Activated CD4-positive, alpha-beta T cell treated with anti-CD3 and anti-CD28 coated beads, Interleukin-10, Interleukin-2, amounts not matched to agents 100 ng/mL and 50 ng/mL, durations not matched to agents 16 hours and 8 hours (primary cell): ENCODE measurements at regions not wholly inside any gene's neighbourhood (a gene's known extent, or its start where the extent isn't known, plus 50 kb on each side); places are given as distances from the start of the nearest gene placed in this dataset.

Experiments
- DNase-seq: peaks from one replicate; pipeline ENCODE4 v3.0.0-alpha.2; 2020

DNA sequence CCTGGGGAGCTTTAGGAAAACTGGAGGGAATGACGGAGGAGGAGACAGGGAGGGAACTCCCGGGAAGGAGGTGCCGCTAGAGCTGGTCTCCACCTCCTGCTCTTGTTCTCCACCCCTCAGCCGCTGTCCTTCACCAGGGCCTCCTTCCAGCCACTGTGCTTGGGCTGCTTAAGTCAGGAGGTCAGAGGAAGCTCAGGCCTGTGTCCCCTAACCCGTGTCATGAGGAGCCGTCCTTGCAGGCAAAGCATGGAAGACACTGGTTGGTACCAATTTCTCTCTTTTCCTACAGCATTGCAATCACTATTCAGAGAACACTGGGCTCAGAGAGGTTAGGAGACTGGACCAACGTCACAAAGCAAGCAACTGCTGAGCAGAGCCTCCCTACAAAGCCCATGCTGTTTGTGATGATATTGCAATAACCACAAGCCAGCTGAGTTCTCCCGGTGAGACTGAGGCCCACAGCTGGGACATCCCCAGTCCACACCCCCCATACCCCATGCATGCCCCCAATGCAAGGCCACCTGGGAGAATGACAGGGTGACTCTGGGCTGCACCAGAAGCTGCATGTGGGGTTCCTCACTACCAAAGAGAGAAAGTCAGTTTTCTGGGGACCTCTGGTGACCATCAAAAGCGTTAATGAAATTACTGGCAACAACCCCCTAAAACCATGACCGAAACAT lies 427.5 kb downstream of the NPHP4 start:
- no peak for DNase-seq

DNA sequence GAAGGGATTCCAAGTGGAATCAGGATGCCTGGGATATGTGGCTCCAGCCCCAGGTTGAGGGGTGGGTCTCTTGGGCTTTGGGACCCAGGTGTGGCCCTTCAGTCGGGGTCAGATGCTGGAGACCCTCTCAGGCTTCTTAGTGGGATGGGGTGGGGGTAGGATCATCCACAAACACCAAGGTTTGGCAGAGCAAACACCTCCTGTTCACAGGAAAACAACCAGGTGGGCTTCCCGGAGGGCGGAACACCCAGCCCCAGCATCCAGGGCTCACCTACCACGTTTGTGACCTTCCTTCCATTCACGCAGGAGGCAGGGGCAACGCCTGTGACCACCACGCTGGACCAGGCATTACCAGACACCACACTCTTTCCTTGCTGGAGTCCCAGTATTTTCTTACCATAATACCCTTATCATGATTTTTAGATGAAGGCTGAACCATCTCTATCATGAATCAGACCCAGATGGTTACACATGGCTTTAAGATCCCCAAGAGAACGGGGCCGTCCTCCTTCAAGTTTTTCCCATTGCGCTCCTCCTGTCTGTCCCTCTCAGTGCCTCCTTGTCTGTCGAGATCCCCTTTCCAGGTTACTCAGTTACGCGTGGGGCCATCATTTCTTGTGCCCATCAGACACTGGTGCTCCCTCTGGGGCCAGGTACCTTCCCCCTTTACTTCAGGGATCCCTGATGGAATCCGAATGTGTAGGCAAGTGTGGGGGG lies 428.2 kb downstream of the NPHP4 start:
- no peak for DNase-seq

DNA sequence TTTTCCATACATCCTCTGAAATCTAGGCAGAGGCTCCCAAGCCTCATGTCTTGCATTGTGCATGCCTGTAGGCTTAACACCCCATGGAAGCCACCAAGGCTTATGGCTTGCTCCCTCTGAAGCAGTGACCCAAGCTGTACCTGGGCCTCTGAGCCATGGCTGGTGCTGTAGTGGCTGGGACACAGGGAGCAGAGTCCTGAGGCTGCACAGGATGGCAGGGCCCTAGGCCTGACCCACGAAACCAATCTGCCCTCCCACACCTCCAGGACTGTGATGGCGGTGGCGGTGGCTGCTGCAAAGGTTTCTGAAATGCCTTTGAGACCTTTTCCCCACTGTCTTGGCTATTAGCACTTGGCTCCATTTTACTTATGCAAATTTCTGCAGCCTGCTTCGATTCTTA lies 429.5 kb downstream of the NPHP4 start:
- DNase-seq, result no peak

DNA sequence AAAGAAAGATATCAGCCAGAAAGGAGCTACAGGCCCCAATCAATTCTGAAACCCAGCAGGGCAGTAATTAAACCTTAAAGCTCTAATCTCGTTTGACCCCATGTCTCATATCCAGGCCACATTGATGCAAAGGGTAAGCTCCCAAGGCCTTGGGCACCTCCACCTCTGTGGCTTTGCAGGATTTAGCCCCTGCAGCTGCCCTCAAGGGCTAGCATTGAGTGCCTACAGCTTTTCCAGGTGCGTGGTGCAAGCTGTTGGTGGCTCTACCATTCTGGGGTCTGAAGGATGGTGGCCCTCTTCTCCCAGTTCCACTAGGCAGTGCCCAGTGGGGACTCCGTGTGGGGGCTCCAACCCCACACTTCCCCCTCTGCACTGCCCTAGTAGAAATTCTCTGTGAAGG lies 429.9 kb downstream of the NPHP4 start:
- DNase-seq, result no peak

DNA sequence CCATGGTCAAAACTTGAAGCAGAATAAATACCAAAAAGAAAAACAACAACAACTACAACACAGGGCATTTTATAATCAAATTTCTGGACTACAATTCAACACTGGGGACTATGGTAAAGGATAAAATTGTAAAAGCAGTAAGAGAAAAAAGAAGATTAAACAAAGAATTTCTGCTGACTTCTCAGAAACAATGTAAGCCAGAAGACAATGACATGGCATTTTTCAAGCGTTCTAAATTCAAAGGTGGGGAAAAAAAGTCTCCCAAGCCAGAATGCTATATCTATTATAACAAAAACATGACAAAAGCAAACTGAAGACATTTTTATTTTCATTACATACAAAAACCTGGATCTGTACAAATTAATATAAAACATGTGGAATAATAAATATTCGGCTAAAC lies 433.1 kb downstream of the NPHP4 start:
- DNase-seq, result no peak

DNA sequence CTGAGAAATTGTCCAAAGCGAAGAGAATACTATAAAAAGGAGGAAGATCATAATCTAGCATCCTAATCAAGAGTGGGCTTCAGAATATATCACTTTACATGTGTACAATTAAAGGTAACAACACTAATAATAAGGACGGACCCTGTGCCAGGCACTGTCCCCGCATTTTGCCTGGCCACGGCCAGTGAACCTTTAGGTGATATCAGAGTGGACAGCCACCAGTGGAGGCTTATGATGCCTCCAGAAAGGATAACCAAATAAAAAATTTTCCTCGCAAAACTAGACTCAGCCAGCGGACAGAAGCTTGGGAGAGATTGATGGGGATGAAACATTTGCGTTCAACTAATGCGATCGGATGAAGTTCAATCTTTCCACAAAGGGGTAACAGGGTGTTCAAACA lies 436.4 kb downstream of the NPHP4 start:
- DNase-seq, result no peak

DNA sequence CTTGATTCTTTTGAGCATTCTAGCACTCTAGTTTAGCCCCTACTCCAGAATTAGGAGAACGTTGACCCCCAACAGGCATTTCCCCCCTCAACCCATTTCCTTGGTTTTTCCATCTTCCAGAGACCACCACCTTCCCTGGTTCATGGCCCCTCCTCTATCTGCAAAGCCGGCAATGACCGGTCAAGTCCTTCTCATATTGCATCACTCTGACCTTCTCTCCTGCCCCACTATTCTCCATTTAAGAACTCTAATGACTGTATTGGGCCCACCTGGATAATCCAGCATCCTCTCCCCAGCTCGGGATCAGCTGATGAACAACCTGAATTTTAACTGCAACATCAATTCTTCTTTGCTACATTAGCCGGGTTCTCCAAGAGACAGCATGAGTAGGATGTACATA lies 437.4 kb downstream of the NPHP4 start:
- no peak for DNase-seq

DNA sequence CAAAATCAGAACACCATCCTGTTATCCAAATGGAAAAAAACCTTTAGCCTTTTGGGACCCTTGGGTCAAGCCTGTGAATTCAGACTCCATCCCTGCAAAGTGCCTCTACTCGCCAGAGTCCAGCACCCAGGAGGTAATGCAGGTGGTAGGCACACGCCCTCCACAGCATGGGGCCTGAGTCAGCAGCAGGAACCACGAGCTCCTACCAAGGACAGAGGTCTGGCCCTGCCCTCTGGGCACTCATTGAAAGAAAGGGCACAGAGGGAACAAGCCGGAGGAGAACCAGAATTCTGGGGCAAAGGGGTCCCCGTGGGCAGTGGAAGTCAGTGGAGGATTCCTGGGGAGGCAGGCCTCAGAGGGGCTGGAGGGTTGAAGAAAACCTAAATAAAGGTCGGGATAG lies 438.1 kb downstream of the NPHP4 start:
- DNase-seq, result no peak

DNA sequence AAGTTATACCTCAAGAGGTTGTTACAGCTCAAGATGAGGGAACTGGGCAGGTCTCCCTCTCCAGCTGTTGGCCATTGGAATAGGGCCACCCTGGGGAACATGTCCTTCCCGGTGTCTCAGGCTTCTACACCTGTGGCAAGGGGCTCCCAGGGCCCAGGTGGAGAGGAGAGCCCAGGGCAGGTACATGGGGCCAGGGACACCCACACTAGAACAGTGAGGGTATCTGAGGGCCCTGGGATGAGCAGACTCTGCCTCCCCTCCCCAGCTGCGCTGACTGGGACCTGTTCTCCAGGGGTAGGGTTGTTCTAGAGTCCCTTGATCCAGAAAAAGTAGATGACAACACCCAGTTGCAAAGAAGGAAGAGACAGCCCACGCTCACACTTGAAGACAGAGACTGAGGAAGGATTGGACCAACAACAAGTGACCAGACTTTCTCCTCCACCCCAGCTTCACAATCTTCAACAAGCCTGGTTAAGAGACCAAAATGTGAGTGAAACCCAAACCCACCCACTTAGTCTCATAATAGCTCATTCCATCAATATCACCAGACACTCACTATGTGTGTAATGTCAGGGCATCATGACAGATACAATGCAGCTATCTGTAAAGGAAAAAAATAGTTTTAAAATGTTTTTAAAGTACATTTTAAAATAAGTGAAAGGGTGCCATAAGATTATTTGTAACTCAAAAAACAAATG lies 439.3 kb downstream of the NPHP4 start:
- DNase-seq, result no peak

DNA sequence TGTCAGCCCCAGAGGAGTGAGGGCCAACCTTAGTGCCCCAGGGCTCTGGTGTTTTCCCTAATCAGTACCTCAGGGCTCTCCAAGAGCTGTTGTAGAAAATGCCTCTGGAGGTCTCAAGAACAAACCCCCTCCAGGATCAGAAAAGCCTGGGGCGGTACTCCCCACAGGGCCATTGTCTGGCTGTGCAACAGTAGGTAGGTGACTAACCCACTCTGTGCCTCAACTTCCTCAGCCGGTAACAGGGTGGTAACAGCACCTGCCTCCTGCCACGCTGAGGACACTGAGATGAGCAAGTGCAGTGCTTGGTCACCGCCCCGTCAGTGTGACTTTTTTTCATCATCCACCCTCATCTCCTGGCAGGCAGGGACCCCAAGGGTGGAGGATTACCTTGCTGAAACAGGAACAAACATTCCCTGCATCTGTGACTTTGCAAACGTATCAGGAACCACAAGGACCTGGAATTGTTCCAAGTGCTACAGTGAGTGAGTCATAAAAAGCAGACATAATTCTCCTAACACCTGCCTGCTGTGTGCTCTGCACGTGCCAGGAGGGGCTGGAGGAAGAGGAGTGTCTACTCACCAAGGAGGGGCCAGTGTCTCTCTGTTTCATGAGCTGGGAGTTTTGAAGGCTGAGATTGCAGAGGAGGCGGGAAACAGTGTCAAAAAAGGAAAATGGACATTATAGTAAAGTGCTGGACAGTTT lies 440.8 kb downstream of the NPHP4 start:
- DNase-seq, result no peak

DNA sequence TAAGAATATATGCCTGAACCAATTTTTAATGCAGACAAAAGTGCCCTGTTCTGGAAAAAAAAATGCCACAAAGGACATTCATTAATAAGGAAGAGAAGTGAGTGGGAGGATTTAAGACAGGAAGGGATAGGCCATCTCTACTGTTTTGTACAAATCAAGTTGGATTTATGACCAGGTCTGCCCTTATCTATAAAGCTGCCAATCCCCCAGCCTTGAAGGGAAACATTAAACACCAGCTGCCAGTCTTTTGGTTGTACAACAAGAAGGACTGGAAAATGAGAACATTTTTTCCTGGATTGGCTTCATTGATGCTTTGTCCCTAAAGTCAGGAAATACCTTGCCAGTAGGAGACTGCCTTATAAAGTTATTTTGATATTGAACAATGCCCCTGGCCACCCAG lies 444.0 kb downstream of the NPHP4 start:
- DNase-seq, result no peak

DNA sequence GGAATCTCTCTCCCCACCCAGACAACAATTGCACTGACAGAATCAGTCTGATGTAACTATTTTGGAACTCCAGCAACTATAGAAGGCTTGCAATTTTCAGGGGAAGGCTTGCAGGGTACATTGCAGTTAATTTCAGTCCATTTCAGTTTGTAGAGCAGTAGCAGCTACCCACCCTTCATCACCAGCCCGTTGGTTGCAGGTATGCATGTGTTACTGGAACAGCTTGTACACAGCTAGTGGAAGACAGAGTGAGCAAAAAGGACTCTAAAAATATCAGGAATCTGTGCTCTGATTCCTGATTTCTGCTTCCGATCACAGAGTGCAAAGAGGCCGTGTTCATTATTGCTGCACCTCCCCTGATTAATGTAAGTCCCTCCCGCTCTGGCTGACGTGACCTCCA lies 449.0 kb downstream of the NPHP4 start:
- no peak for DNase-seq

DNA sequence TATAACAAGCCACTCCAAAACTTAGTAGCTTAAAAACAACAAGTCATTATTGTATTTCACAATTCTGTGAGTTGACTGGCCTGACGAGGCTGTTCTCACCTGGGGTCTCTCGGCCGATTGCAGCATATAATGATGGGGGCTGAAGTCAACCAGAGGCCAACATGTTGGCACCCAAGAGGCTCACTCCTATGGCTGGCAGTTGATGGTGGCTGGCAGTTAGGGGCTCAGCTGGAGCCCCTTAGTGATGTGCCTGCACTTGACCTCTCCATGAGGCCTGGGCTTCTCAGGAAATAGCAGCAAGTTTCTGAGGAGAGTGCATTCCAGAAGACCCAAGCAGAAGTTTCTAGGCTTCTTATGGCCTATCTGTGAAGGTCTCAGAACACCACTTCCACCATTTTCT lies 459.4 kb downstream of the NPHP4 start:
- no peak for DNase-seq

DNA sequence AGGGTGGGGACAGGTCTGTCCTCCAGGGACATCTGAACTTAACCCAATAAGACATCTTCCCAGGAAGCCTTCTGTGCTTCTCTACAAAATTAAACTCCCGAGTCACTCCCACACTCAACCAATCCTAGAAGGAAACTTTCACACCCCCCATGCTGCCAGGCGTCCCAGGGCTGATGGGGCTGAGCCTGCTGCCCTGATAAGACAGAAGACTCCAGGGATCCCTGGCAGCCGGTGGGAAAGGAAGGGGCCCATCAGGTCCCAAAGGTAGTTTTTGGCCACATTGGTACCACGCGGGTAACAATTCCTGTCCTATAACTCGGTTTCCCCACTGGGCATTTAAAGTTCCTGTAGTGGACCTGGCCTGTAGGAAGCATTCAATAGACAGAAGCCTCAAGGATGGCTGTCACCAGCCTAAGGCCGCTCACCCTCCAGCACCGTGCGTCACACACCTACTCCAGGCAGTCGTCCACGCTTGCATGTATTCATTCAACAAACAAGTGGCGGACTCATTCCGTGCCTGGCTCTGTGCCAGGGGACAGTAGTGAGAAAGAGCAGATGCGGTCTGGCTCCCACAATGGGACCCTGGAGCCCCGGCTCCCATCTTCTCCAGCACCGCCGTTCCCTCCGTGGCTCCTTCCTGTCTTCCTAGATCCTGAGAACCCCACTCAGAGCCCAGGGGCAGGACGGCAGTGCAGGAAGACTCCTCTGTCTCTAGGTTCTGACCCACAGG lies 465.2 kb downstream of the NPHP4 start:
- DNase-seq, result no peak

DNA sequence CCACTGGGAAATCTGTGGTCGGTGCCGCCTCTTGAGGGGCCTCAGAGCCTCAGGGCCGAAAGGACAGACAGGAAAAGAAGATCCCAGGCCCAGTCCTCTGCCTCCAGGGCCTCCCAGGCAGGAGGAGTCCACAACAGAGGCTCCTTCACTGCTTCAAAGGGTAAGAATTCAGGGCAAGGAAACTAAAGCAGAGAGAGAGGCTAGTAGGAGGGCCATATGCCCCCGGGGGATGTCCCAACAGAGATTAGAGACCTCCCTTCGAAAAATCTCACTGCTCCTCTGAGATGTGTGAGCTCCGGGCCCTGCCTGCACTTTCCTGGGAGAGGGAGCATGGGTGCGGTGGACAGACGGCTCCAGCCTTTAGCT lies 465.9 kb downstream of the NPHP4 start:
- DNase-seq, result no peak

DNA sequence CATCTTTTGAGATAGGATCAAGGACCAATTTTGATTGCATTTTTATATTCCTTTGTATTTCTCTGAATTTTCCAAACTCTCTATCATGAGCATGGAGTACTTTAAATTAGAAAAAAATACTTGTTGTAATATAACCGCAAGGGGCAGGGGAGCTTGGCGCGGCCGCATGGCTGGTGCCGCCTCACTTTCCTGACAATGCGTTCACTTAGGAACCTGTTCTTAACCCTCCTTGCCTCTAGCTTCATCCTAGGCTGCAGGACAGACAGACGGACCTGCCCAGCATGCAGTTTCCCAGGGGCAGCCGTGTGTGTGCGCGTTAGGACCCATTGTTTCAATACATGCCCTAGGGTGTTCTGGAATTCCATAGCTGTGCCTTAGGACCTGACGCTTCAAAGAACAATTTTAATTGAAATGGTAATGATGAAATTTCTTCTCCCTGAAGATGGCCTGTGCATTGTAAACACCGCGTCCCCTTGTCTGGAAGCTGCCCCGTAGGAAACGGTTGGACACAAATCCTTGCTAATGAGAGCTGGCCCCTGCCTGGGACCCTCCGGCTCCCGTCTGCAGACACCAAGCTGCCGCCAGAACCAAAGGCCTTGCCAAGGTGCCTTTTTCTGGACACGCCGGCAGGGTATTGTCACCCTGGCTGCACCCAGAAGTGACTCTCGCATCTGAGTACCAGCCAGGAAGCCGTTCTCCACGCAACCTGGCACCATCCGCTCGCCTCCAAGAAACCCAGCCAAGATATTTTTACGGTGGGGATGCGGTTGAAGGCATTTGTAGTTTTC lies 466.4 kb downstream of the NPHP4 start:
- no peak for DNase-seq

DNA sequence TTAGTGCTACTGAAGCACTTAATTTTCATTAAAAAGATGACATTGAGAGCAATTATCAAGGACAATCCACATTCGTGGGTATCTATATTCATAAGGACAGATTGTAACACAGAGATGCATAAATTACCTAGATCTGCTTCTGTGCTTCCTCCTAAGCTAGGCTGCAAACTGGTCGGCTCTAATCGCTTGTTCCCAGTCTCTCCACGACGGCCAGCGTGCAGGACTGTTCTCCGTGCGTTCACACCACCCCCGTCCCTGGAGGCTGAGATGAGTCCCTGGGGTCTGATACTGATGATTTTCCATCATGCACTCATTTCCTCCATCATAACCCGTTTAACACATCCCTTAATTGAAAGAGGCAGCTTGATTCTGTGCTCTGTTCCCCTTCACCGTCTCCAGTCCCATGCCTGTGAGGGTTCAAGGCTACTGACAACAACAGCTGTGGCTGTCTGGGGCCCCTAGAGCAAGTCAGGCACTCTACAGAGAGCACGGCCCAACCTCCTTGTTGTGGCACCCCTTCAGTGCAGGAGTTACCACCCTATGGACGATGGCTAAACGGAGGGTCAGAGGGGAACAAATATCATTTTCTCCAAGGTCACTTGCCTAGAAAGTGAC lies 469.6 kb downstream of the NPHP4 start:
- no peak for DNase-seq

DNA sequence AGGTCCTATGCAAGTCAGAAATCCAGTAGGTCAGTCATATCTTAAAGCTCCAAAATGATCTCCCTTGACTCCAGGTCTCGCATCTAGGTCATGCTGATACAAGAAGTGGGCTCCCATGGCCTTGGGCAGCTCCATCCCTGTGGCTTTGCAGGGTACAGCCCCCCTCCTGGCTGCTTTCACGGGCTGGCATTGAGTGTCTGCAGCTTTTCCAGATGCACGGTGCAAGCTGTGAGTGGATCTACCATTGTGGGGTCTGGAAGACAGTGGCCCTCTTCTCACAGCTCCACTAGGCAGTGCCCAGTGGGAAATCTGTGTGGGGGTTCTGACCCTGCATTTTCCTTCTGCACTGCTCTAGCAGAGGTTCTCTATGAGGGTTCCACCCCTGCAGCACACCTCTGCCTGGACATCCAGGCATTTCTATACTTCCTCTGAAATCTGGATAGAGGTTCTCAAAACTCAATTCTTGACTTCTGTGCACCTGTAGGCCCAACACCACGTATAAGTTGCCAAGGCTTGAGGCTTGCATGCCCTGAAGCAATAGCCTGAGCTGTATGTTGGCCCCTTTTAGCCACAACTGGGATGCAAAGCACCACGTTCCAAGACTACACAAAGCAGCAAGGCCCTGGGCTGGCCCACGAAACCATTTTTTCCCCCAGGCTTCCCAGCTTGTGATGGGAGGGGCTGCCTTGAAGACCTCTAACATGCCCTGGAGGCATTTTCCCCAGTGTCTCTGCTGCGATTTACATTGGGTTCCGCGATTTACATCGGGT lies 472.7 kb downstream of the NPHP4 start:
- no peak for DNase-seq

DNA sequence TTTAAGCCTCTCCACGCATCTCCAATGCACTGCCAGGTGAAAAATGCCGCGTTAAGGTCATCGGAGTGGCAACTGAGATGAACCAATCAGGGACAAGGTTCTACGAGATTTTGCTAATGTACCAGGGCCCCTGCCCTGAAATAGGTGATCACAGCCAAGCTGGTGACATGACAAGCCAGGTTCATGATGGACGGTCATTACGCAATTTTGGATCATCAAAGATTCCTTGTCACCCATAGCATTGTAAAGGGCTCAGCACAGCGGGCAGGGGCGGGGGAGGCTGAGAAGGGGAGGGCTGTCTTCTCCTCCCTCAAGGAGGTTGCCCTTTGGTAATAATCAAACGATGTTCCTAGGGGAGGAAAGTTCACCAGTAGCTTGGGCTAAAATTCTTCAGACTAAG lies 475.5 kb downstream of the NPHP4 start:
- no peak for DNase-seq

DNA sequence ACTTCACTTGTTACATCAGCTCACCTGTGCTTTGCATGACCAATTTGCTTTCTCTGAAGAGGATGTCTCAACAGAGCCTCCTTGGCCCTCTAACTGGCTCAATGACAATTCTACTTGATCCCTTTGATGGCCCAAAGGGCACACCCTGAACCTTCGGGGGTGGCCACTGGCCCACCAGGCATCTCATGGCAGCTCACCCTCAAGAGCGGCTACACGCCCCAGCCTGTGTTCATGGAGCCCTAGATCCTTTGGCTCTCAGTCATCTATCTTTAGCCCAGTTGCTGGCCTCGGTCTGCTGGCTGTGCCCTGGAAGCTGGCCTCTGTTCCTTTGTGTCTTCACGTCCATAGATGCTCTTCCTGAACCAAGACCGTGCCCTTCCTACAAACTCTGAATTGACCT lies 476.7 kb downstream of the NPHP4 start:
- no peak for DNase-seq
